Parathyroid adenoma (tissue), 2 donors: ENCODE measurements at regions not wholly inside any gene's neighbourhood (a gene's known extent, or its start where the extent isn't known, plus 50 kb on each side); places are given as distances from the start of the nearest gene placed in this dataset.

ENCODE experiments used
- H2AFZ ChIP-seq: fragments of 300-600 bp; sonication (generic); one replicate; pipeline ENCODE4 v1.7.0; 2017; ENCODE audit warnings: antibody characterized with exemption, mild to moderate bottlenecking
- H3K27ac ChIP-seq: fragments of 300-600 bp; sonication (generic); one replicate; pipeline ENCODE4 v1.7.0; 2017
- H3K27me3 ChIP-seq: fragments of 300-600 bp; sonication (generic); one replicate; pipeline ENCODE4 v1.7.0; 2017; ENCODE audit warnings: low read length; ENCODE audit not compliant: control insufficient read depth, insufficient read depth
- H3K36me3 ChIP-seq: fragments of 300-600 bp; sonication (generic); one replicate; pipeline ENCODE4 v1.7.0; 2017; ENCODE audit warnings: low read length; ENCODE audit not compliant: control insufficient read depth, insufficient read depth
- H3K4me1 ChIP-seq: fragments of 300-600 bp; sonication (generic); one replicate; pipeline ENCODE4 v1.7.0; 2017; ENCODE audit warnings: control low read depth
- H3K4me2 ChIP-seq: fragments of 300-600 bp; sonication (generic); one replicate; pipeline ENCODE4 v1.7.0; 2017; ENCODE audit warnings: low read length
- H3K4me3 ChIP-seq: fragments of 300-600 bp; sonication (generic); one replicate; pipeline ENCODE4 v1.7.0; 2017; ENCODE audit warnings: low read depth, low read length
- H3K79me2 ChIP-seq: fragments of 300-600 bp; sonication (generic); one replicate; pipeline ENCODE4 v1.7.0; 2017; ENCODE audit warnings: control low read depth
- H3K9ac ChIP-seq: fragments of 300-600 bp; sonication (generic); one replicate; pipeline ENCODE4 v1.7.0; 2017; ENCODE audit warnings: mild to moderate bottlenecking
- H3K9me3 ChIP-seq: fragments of 300-600 bp; sonication (generic); one replicate; pipeline ENCODE4 v1.7.0; 2017; ENCODE audit warnings: low read length; ENCODE audit not compliant: control insufficient read depth
- TF ChIP-seq, protein P1 (sequence below): fragments of 300-600 bp; sonication (generic); IDR thresholded peaks from one replicate; pipeline ENCODE4 v1.7.0; 2017; ENCODE audit warnings: antibody characterized with exemption, mild to moderate bottlenecking
- donor health status: primary hyperparathyroidism.

DNA sequence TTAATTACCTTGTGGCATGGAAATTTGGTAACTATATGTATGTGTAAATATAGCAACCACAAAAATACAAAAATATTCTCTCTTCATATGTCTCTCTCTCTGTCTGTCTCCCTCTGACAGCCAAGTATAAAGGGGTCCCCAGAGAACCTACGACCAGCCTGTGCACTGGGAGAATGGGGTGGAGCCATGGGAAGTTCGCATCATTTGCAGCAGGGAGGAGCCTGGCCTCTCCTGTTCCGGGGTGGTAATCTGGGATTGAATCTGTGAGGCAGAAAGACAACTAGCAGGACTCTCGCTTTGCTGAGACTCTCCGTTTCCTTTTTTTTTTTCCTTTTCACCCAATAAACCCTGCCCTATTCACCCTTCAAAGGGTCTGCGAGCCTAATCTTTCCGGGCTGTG lies 1109.1 kb downstream of the HACE1 start:
- H3K27me3 ChIP-seq = no peaks in the 10 kb centered on the region
- no peak overlapping the region for H3K9ac ChIP-seq
- no peaks in the 10 kb centered on the region for H3K79me2 ChIP-seq
- TF ChIP-seq, protein P1, sequence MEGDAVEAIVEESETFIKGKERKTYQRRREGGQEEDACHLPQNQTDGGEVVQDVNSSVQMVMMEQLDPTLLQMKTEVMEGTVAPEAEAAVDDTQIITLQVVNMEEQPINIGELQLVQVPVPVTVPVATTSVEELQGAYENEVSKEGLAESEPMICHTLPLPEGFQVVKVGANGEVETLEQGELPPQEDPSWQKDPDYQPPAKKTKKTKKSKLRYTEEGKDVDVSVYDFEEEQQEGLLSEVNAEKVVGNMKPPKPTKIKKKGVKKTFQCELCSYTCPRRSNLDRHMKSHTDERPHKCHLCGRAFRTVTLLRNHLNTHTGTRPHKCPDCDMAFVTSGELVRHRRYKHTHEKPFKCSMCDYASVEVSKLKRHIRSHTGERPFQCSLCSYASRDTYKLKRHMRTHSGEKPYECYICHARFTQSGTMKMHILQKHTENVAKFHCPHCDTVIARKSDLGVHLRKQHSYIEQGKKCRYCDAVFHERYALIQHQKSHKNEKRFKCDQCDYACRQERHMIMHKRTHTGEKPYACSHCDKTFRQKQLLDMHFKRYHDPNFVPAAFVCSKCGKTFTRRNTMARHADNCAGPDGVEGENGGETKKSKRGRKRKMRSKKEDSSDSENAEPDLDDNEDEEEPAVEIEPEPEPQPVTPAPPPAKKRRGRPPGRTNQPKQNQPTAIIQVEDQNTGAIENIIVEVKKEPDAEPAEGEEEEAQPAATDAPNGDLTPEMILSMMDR = no peak
- H2AFZ ChIP-seq = no peak overlapping the region
- no peak overlapping the region for H3K4me3 ChIP-seq
- no peak overlapping the region for H3K4me2 ChIP-seq
- H3K27ac ChIP-seq = no peak overlapping the region
- no peaks in the 10 kb centered on the region for H3K36me3 ChIP-seq
- no peaks in the 10 kb centered on the region for H3K4me1 ChIP-seq
- H3K9me3 ChIP-seq = no peaks in the 10 kb centered on the region

GRCh38 chr6:103734016-103734415 lies 1125.7 kb downstream of the HACE1 start:
- Histone ChIP-seq H3K9me3 (no peaks in the 10 kb centered on the region), H3K79me2 (no peaks in the 10 kb centered on the region), H2AFZ (no peak overlapping the region), H3K36me3 (no peaks in the 10 kb centered on the region), H3K4me3 (no peak overlapping the region), H3K9ac (no peak overlapping the region), H3K27me3 (no peaks in the 10 kb centered on the region), H3K4me1 (no peaks in the 10 kb centered on the region), H3K27ac (no peak overlapping the region), H3K4me2 (no peak overlapping the region)
- TF ChIP-seq, protein P1 = no peak

DNA sequence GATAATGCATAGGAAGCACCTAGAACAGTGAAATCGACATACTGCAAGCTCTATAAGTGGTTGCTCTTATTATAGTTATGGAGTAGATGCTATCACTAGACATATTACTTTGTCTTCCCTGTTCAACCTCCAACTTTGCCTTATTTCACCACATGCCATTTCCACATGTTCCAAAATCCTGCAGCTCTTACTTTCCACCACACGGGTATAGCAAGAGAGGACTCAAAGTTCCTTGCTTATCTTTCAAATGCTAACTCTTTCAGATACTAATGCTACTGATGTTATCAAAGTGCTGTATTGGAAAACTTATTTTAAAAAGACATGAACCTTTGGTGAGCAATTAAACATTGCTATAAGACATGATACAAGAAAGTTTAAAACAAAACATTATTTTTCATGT lies 1130.1 kb downstream of the HACE1 start:
- no peak overlapping the region for H3K4me2 ChIP-seq
- no peaks in the 10 kb centered on the region for H3K4me1 ChIP-seq
- no peak overlapping the region for H3K4me3 ChIP-seq
- H3K27me3 ChIP-seq = no peaks in the 10 kb centered on the region
- H3K27ac ChIP-seq = no peak overlapping the region
- no peak overlapping the region for H2AFZ ChIP-seq
- no peak overlapping the region for H3K9ac ChIP-seq
- no peaks in the 10 kb centered on the region for H3K79me2 ChIP-seq
- H3K36me3 ChIP-seq = no peaks in the 10 kb centered on the region
- H3K9me3 ChIP-seq = no peaks in the 10 kb centered on the region
- TF ChIP-seq, protein P1 = no peak

- Histone ChIP-seq H3K79me2 (no peaks in the 10 kb centered on the region), H2AFZ (no peak overlapping the region), H3K36me3 (no peaks in the 10 kb centered on the region), H3K27ac (no peak overlapping the region), H3K4me2 (no peak overlapping the region), H3K27me3 (no peaks in the 10 kb centered on the region), H3K9me3 (no peaks in the 10 kb centered on the region), H3K9ac (no peak overlapping the region), H3K4me1 (no peaks in the 10 kb centered on the region), H3K4me3 (no peak overlapping the region)
- TF ChIP-seq, protein P1 = no peak
Measured at GRCh38 chr6:103723438-103724322, 1136.0 kb downstream of the HACE1 start.

DNA sequence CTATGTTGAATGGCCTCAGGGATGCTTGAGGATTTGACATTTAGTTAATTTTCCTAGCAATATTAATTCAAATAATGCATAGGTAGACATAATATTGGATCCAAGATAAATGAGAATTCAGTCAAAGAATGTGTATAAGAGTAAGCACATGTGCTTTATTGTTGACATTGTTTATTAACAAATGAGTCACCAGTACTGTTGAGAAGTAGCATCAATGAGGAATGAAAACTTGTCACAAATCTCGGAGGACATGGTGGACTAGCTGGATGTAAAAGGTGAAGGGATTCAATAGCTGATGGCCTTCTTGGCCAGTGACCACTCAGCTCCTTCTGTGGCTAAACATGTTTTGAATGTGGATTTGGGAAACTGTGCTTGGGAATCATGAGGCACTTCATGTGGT lies 1137.0 kb downstream of the HACE1 start:
- Histone ChIP-seq H3K4me2 (no peak overlapping the region), H3K36me3 (no peaks in the 10 kb centered on the region), H3K9ac (no peak overlapping the region), H3K27me3 (no peaks in the 10 kb centered on the region), H3K79me2 (no peaks in the 10 kb centered on the region), H3K4me1 (no peaks in the 10 kb centered on the region), H3K27ac (no peak overlapping the region), H3K9me3 (no peaks in the 10 kb centered on the region), H2AFZ (no peak overlapping the region), H3K4me3 (no peak overlapping the region)
- TF ChIP-seq, protein P1 = no peak
